GM18499 (cell line): ENCODE measurements at regions not wholly inside any gene's neighbourhood (a gene's known extent, or its start where the extent isn't known, plus 50 kb on each side); places are given as distances from the start of the nearest gene placed in this dataset.

Experiments
- ATAC-seq: cut with Tn5 transposase; IDR thresholded peaks from one replicate; pipeline ENCODE4 v1.9.1; 2021; ENCODE audit warnings: moderate number of reproducible peaks; ENCODE audit not compliant: insufficient read depth, unreplicated experiment

GRCh38 chr6:163956571-163957407 is 542.3 kb downstream of the QKI start:
- peak; percentile 84 for ATAC-seq

DNA sequence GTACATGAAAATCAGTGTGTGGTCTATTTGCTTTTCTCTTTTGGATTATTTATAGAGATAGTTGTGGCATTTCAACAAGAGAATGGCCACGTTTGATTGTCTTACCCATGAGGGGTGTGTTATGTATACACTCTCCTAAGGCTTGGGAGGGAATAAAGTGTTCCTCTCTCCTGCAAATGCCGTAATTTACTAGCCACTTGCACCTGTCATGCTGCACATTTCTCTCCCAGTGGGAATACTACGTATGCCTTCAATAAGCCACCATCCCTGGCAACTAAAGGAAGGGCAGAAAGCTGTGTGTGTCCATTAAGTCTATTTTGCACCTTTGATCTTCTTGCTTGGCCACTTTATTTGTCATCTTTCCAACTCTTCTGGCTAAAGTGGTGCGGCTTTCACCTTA is 541.2 kb downstream of the QKI start:
- no peak for ATAC-seq

DNA sequence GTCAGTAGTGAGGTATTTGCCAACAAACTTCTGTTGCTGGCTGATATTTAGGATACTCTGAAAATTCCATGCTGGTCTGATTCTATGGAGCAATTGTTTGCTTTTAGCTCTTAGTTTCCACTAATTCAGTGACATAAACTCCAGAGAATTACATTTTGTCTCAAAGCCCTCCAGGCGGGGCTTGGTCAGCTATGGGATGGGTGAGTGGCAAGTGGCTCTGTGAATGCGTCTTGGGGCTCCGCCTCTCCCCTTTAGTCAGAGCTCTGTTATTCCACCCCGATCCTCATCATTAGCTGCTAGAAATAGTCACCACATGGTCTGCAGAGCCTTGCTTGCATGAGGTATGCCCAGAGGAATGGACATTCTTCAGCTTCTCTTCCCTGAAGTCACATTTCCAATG is 540.6 kb downstream of the QKI start:
- no peak for ATAC-seq

DNA sequence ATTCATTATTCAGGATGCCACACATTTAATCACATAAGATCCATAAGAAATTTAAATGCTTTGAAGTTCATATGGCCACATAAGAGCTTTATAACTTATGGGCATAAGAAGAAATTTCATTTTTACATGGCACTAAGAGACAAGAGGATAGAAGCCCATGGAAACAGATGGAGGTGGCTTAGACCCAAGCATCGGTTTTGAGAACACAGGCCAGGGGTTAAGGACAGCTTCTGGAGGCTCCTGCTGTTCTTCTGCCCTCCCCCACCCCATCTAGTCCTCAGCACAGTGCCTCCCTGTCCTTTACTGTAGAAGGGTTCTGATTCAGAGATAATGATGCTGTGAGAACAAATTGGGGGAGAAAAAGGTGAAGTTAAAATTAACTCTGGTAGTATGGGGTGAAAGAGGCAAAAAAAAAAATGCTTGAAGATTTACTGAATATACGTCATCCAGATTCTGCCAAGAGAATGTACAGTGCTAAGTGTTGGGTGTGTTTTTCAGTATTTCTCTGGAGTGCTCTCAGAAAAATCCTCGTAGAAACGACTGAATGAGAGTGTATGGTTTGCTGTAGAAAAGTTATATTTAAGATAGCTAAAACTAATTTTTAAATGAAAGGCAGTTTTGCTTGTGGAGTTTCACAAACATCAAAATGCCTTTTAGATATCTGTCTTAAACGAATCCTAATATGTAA is 539.7 kb downstream of the QKI start:
- ATAC-seq: no peak

DNA sequence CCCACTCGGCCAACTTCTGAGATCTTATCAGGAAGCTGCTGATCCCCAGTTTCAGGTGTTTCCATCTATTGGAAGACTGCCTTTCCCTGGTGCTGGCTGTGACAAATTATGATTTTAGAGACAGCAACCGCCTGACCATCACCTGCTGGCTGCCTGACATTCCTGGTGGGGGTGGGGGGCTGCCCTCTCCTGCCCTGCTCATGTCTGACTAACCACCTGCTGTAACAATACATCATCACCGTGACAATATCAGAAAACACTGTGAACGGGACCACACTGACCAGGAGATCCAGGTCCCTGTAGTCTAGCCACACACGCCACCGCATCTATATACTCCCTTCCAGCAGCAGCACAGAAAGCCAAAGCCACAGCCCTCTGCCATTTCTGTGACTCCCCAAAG is 537.5 kb downstream of the QKI start:
- no peak for ATAC-seq

DNA sequence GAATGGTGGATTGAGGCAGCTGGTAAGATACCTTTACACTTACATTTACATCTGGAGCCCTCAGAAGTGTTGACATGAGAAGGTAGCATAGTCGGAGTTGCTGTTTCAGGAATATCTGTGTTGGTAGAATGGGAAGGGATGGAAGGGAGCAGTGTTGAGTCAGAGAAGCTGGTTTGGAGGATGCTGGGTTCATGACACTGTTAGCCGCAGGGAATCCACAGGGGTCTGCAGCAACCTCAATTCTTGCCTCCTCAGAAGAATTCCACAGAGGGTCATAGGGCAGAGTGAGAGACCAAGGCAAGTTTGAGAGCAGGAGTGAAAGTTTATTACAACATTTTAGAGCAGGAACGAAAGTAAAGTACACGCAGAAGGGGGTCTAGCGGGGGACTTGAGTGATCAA is 536.8 kb downstream of the QKI start:
- no peak for ATAC-seq

DNA sequence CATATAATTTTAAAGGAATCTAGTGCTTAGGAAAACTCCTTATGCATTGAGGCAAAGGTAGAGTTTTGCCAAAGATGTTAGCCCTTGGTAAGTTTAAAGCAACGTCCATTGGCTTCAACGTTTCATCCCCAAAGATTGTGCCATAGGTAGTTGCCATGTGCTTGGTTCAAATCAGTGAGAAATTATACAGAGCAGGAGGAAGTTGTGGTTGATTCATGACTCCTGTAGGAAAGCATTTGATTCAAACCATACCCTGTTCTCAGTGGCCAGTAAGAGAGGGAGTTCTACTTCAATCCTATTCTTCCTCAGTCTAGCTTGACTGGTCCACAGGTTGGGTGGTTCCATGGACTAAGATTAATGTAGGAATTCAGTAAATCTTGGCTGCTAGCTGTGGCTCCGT is 535.6 kb downstream of the QKI start:
- ATAC-seq: no peak

- no peak for ATAC-seq
Observed at GRCh38 chr6:163949431-163949830, 534.9 kb downstream of the QKI start.

GRCh38 chr6:163948250-163948649 is 533.7 kb downstream of the QKI start:
- ATAC-seq: no peak

- no peak for ATAC-seq
Observed at GRCh38 chr6:163947276-163947675, 532.8 kb downstream of the QKI start.

- ATAC-seq: no peak
Observed at GRCh38 chr6:163946437-163946836, 531.9 kb downstream of the QKI start.

DNA sequence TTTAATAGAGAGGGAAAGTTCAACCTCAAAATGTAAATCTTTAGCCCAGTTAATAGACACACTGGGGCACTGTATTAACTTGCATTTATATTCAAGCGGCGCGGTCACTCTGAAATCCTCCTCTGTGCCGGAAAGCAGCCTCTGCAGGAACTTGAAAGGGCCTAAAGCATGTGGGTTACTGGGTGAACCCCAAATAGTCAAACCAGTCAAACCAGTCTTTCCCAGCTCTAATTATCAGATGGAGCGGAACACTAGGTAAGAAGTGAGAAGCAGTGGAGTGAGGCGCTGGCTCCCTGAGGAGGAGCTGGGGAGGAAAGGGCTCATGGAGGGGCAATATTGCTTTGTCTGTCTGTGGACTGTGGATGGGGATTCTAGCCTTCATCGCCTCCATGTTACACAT is 531.3 kb downstream of the QKI start:
- no peak for ATAC-seq

DNA sequence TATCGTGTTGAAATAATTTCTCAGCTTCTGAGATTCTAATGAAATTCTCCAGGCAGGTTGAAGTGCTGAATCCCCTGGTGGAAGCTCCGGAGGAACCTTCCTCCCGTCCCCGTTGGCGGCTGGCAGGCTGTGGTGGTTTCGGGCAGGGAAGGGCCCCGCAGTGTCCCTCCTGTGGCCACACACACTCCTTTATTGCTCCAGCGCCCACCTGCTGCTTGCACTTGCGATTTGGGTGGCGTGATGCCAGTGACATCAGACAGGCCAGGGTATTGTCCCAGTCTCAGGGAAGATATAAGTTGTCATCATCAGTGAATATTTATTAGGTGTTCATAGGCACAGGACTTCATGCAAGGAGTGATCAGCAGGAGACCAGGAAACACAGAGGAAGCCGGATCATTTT is 530.4 kb downstream of the QKI start:
- no peak for ATAC-seq

DNA sequence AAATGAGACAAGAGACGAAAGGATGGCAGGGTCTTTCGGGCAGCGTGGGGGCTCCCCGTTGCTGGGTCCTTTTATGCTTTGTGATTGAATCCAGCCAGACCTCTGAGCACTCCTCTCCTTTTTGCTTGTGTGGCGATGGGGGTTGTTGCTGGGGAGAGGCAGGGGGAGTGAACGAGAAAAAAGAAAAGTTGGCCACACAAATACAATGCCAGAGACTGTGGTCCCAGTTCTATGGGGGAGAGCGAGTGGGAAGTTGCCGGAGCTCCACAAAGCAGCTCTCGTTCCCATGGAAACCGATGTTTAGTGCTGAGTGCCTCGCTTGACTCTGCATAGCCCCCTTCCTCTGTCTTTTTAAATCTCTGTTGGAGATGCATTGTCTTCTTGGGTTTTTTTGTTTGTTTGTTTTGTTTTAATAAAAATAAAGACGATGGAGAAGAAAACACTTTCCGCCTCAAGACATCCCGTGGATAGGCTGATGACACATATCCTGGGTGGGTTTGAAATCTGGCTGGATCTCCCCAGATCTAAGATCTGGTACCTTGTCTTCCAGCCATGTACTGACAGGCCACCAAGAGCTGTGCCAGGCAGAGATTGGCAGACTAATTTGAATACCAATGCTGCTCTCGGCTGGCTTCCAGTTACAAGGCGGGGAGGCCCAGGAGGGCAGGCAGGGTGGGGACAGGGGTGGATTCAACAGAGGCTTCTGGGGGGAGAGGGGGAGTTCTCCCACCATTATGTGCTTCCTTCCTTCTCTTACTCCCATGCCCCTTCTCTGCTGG is 529.3 kb downstream of the QKI start:
- no peak for ATAC-seq

- ATAC-seq: no peak
Observed at GRCh38 chr6:163942790-163943189, 528.3 kb downstream of the QKI start.

- no peak for ATAC-seq
Observed at GRCh38 chr6:163941624-163941976, 527.1 kb downstream of the QKI start.

GRCh38 chr6:163940705-163941623 is 526.4 kb downstream of the QKI start:
- no peak for ATAC-seq

DNA sequence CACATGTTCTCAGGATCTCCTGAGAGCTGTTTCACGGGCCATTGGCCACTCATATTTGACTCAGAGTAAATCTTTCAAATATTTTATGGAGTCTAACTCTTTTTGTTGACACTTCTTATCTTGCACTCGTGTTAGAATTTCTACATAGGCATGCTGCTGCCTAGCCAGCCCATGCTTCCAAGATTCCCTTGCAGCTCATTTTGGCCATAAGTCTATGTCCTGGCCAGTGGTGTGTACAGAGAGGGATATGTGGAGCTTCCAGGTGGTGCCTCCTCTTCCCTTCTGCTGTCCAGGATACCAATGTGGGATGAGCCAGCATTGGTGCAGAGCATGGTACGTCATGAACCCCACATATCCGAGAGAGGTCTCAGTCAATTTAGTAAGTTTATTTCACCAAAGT is 522.6 kb downstream of the QKI start:
- no peak for ATAC-seq

- ATAC-seq: no peak
Observed at GRCh38 chr6:163935158-163935762, 520.7 kb downstream of the QKI start.

DNA sequence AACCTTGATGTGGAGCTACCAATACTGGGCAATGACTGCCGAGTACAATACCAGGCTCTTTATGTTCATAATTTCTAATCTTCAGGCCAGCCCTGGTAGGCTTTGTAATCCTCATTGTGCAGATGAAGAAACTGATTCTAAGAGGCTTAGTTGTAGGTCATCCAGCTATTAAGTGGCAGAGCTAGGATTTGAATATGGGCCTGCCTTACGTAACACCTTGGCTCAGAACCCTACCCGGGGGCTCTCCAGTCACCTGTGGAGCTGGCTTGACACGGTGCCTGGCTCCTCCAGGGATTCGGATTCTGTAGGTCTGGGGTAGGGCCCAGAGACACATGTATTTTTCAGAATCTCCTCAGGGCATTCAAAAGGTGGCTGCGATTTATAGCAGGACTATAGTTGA is 515.5 kb downstream of the QKI start:
- ATAC-seq: no peak
